GM13977 (cell line): ENCODE measurements at regions not wholly inside any gene's neighbourhood (a gene's known extent, or its start where the extent isn't known, plus 50 kb on each side); places are given as distances from the start of the nearest gene placed in this dataset.

Experiments
- DNase-seq: peaks from one replicate; pipeline ENCODE4 v3.0.0; 2012; ENCODE audit warnings: low spot score
- in situ Hi-C: fragments of 300-500 bp; cut with MboI; formaldehyde crosslinking; loops from one replicate; pipeline ENCODE4 v1.12.0; 2022; ENCODE audit warnings: low sequenced_read_pairs, low pct_unique_long_range_greater_than_20kb, mixed read lengths, inconsistent platforms; ENCODE audit not compliant: unreplicated experiment
- TF ChIP-seq, protein P1 (sequence below): IDR thresholded peaks from 2 replicates; pipeline ENCODE4 v1.5.1; 2012; ENCODE audit warnings: mild to moderate bottlenecking, control low read depth; ENCODE audit not compliant: insufficient read depth; ENCODE audit errors: extremely low read depth, missing control alignments

DNA sequence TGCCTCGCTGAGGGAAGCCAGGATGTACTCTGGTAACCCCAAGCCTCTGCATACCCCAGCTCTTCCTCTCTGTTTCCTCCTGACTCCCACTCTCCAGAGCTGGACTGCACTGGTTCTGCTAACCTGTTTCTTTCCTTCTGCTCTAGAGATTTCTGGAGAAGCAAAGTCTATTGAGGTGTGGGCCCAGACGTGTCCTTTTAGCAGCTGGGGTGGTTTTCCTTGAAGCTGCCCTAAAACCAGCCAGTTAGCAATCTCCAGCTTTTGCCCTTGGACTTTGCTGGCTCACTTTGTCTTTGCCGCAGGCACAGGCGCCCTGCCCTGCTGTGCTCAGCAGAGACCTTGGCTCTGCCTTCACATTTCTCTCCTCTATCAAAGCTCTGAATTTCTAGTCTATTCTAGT, 171.8 kb upstream of the IVNS1ABP start:
- in situ Hi-C loops: no loop called here
- TF ChIP-seq, protein P1, sequence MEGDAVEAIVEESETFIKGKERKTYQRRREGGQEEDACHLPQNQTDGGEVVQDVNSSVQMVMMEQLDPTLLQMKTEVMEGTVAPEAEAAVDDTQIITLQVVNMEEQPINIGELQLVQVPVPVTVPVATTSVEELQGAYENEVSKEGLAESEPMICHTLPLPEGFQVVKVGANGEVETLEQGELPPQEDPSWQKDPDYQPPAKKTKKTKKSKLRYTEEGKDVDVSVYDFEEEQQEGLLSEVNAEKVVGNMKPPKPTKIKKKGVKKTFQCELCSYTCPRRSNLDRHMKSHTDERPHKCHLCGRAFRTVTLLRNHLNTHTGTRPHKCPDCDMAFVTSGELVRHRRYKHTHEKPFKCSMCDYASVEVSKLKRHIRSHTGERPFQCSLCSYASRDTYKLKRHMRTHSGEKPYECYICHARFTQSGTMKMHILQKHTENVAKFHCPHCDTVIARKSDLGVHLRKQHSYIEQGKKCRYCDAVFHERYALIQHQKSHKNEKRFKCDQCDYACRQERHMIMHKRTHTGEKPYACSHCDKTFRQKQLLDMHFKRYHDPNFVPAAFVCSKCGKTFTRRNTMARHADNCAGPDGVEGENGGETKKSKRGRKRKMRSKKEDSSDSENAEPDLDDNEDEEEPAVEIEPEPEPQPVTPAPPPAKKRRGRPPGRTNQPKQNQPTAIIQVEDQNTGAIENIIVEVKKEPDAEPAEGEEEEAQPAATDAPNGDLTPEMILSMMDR: no peak
- no peak for DNase-seq

DNA sequence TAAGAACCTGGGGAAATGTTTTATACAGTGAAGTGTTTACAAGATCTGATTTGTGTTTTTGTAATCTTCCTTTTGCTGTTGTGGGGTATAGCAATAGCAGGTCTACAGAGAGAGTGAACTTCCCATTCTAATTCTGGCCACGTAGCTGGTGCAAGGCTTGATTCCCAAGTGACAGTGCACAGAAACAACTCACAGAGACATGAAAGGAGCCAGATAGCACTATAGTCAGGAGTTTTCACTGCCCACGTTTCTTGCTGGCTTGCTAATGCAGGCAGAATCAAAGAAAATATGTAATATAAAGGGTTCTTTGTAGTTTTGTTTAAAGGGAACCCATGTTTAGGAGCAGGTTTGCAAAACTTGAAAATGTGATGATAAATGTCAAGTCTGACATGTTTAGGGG, 170.9 kb upstream of the IVNS1ABP start:
- no peak for DNase-seq
- in situ Hi-C loops: no loop called here
- TF ChIP-seq, protein P1: no peak

DNA sequence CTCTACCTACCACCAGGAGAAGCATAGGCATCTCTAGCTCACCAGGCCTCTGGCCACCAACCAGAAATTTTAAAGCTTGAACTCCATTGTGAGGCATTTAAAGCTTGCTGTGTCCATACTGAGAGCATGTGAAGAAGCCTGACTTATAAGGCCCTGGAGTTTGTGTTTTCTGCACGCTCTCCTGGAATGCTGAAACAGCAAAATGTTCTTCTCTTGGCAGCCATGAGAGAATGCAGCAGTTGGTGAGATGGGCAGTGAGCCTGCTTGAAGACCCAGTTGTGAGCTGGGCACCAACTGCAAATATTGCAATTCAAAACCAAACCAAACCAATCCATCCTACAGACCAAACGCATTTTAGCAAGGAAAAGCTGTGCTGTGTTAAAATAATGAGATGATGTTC, 170.0 kb upstream of the IVNS1ABP start:
- in situ Hi-C loops: no loop called here
- no peak for DNase-seq
- TF ChIP-seq, protein P1: no peak

DNA sequence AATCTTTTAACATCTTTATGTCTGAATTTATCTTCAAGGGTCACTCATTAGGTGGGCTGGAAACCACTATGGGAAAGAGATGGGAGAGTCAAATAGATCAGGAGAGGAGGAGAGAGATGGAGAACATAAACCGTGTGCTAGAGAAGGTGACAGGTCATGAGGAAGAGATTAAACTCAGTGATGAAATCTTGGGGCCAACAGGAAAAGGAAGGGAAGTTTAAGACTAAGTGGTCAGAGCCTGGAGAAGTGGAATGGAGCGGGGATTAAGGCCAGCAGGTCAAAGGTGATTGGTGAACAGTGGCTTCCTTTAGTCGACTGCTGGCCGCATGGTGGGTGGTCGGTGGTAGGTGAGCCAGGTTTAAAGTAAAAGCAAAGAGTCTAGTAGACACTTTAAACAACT, 169.3 kb upstream of the IVNS1ABP start:
- TF ChIP-seq, protein P1: no peak
- in situ Hi-C loops: no loop called here
- no peak for DNase-seq

DNA sequence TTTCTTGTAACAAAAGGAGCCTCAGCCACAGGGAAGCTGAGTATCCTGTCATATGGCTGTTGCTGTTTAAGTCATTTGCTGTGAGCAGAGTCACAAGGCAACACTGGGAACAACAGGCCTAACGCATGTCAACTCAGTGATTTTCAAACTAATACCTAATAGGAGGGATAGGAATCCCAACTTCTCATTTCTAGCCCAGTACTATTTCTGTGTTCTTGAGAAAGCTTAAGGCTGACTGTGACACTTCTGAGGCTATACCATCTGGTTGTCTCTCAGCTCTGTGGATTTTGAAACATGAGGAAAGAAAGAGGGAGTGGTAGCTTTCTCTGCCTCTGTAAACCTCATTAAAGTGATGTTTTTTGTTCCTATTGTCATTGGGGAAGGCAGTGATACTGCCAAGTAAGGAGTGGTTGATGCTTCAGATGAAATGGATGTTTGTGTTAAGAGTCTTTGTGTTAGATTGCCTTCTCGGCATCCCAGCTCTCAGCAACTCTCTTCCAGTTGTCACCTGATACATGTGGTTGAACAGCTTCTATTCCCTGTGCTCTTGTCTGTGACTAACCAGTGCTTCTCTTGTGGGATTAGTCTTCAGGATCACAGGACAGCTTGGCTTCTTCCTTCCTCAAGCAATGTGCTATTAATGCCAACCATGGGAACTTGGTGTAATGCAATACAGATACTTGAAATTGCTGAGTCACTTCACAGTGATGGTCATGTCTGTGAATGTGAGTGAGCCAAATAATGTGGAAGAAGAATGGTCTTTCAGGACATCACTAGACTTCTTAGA, 166.8 kb upstream of the IVNS1ABP start:
- in situ Hi-C loops: no loop called here
- TF ChIP-seq, protein P1: no peak
- DNase-seq: no peak

DNA sequence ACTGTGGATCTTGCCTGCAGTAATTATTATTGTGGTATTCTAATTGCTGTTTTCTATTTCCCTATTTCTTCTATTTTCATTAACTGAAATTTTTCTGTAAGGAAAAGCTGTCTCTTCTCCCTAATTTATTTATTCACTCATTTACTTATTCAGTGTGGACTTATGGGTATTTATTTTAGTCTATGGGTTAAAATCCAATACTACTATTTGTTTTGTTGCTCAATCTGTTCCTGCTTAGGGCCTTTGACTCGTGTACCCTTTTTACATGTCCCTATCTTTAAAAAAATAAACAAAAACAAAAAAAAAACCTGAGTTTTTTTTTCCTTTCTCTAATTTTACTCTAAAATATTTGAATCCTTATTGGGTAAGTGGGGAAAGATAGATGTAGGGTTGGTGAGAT, 166.2 kb upstream of the IVNS1ABP start:
- TF ChIP-seq, protein P1: no peak
- in situ Hi-C loops: no loop called here
- no peak for DNase-seq
